ENCODE measurements at regions not wholly inside any gene's neighbourhood (a gene's known extent, or its start where the extent isn't known, plus 50 kb on each side); places are given as distances from the start of the nearest gene placed in this dataset.

DNA sequence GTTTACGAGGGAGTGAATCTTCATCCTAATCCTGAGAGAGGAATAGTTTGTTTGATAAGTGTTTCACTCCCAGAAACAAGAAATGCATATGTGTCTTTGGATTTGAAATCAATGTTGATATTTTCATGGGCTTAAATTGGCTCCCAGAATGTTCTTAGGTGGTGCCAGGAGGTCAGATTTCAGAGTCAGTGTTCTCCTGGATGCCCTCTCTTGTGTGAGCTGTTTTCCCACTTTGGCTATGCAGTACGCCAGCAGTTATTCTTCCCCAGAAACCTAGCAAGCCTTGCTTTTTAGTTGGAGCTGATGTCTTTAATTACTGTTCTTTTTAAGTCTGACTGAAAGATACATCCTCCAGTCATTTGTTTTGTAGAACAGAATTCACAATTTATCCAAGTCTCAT lies 291.4 kb downstream of the DNAJB9 start:
- TF ChIP-seq, protein P1, sequence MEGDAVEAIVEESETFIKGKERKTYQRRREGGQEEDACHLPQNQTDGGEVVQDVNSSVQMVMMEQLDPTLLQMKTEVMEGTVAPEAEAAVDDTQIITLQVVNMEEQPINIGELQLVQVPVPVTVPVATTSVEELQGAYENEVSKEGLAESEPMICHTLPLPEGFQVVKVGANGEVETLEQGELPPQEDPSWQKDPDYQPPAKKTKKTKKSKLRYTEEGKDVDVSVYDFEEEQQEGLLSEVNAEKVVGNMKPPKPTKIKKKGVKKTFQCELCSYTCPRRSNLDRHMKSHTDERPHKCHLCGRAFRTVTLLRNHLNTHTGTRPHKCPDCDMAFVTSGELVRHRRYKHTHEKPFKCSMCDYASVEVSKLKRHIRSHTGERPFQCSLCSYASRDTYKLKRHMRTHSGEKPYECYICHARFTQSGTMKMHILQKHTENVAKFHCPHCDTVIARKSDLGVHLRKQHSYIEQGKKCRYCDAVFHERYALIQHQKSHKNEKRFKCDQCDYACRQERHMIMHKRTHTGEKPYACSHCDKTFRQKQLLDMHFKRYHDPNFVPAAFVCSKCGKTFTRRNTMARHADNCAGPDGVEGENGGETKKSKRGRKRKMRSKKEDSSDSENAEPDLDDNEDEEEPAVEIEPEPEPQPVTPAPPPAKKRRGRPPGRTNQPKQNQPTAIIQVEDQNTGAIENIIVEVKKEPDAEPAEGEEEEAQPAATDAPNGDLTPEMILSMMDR (IDR thresholded peaks at IDR 0.05): no peak
- no peak for TF ChIP-seq POLR2A (IDR thresholded peaks at IDR 0.05)

All from lower leg skin (tissue), 3 donors.